ENCODE measurements at regions not wholly inside any gene's neighbourhood (a gene's known extent, or its start where the extent isn't known, plus 50 kb on each side); places are given as distances from the start of the nearest gene placed in this dataset.

- no peak for TF ChIP-seq ARNTL (CRISPR knock-in tag; IDR thresholded peaks at IDR 0.05; ENCODE audit: borderline replicate concordance, low read depth)
- no peak for TF ChIP-seq GLIS3 (CRISPR knock-in tag; IDR thresholded peaks at IDR 0.05)
- TF ChIP-seq ZNF8 (CRISPR knock-in tag; IDR thresholded peaks at IDR 0.05), result no peak
- TF ChIP-seq ESRRG (CRISPR knock-in tag; IDR thresholded peaks at IDR 0.05), result no peak
- TF ChIP-seq CSDC2 (CRISPR knock-in tag; IDR thresholded peaks at IDR 0.05), result no peak
- TF ChIP-seq BACH2 (CRISPR knock-in tag; IDR thresholded peaks at IDR 0.05; ENCODE audit: borderline replicate concordance), result no peak
- no peak for TF ChIP-seq TSHZ2 (CRISPR knock-in tag; IDR thresholded peaks at IDR 0.05)
These were observed 128.2 kb upstream of the AGR3 start for GRCh38 chr7:17009933-17010332.

Data from SK-N-SH treated with all-trans-retinoic acid at 6 μM for 48 hours (cell line).